GM21529 (cell line): ENCODE measurements at regions not wholly inside any gene's neighbourhood (a gene's known extent, or its start where the extent isn't known, plus 50 kb on each side); places are given as distances from the start of the nearest gene placed in this dataset.
A peak's percentile ranks its signal among the peaks of the same experiment; 100 is the strongest.

ENCODE experiments used
- ATAC-seq: cut with Tn5 transposase; IDR thresholded peaks from one replicate; pipeline ENCODE4 v1.9.1; 2021; ENCODE audit not compliant: unreplicated experiment

- ATAC-seq: no peak
These were observed 156.3 kb upstream of the SOX9 start for GRCh38 chr17:71964559-71964958.

GRCh38 chr17:71966055-71966454 is 154.8 kb upstream of the SOX9 start:
- no peak for ATAC-seq

GRCh38 chr17:71966459-71967313 is 154.1 kb upstream of the SOX9 start:
- no peak for ATAC-seq

- ATAC-seq: no peak
These were observed 151.3 kb upstream of the SOX9 start for GRCh38 chr17:71969500-71969899.

- ATAC-seq: no peak
These were observed 150.5 kb upstream of the SOX9 start for GRCh38 chr17:71970312-71970711.

GRCh38 chr17:71974051-71974450 is 146.8 kb upstream of the SOX9 start:
- ATAC-seq: no peak

GRCh38 chr17:71975331-71975801 is 145.5 kb upstream of the SOX9 start:
- no peak for ATAC-seq

GRCh38 chr17:71976011-71976649 is 144.7 kb upstream of the SOX9 start:
- ATAC-seq: no peak

- ATAC-seq: no peak
These were observed 142.4 kb upstream of the SOX9 start for GRCh38 chr17:71978435-71978834.

GRCh38 chr17:71980171-71980570 is 140.6 kb upstream of the SOX9 start:
- ATAC-seq: no peak

- no peak for ATAC-seq
These were observed 137.0 kb upstream of the SOX9 start for GRCh38 chr17:71983828-71984227.

- no peak for ATAC-seq
These were observed 135.4 kb upstream of the SOX9 start for GRCh38 chr17:71985111-71986039.

GRCh38 chr17:71986886-71987285 is 133.9 kb upstream of the SOX9 start:
- no peak for ATAC-seq

GRCh38 chr17:71987634-71988033 is 133.2 kb upstream of the SOX9 start:
- no peak for ATAC-seq

- no peak for ATAC-seq
These were observed 131.7 kb upstream of the SOX9 start for GRCh38 chr17:71989117-71989516.

- ATAC-seq: no peak
These were observed 127.5 kb upstream of the SOX9 start for GRCh38 chr17:71993363-71993762.

- no peak for ATAC-seq
These were observed 125.2 kb upstream of the SOX9 start for GRCh38 chr17:71995590-71995989.

GRCh38 chr17:72004011-72004427 is 116.8 kb upstream of the SOX9 start:
- ATAC-seq: no peak

GRCh38 chr17:72004611-72005331 is 116.0 kb upstream of the SOX9 start:
- ATAC-seq: peak; percentile 74

GRCh38 chr17:72005332-72006163 is 115.3 kb upstream of the SOX9 start:
- peak; percentile 59 for ATAC-seq
